DMS 273 (cell line): ENCODE measurements at regions not wholly inside any gene's neighbourhood (a gene's known extent, or its start where the extent isn't known, plus 50 kb on each side); places are given as distances from the start of the nearest gene placed in this dataset.

Experiments
- DNase-seq: peaks from one replicate; lab custom pipeline; 2025; ENCODE audit not compliant: unreplicated experiment; lab: John Stamatoyannopoulos, UW

- no peak for DNase-seq
Measured at GRCh38 chr3:64957408-64958198, 269.8 kb upstream of the ADAMTS9 start.

- no peak for DNase-seq
Measured at GRCh38 chr3:64956711-64957325, 269.0 kb upstream of the ADAMTS9 start.

GRCh38 chr3:64954995-64955636, 267.3 kb upstream of the ADAMTS9 start:
- DNase-seq: no peak

- peak; percentile 1 for DNase-seq
Measured at GRCh38 chr3:64945171-64945729, 257.4 kb upstream of the ADAMTS9 start.

- DNase-seq: no peak
Measured at GRCh38 chr3:64943866-64944265, 256.1 kb upstream of the ADAMTS9 start.

DNA sequence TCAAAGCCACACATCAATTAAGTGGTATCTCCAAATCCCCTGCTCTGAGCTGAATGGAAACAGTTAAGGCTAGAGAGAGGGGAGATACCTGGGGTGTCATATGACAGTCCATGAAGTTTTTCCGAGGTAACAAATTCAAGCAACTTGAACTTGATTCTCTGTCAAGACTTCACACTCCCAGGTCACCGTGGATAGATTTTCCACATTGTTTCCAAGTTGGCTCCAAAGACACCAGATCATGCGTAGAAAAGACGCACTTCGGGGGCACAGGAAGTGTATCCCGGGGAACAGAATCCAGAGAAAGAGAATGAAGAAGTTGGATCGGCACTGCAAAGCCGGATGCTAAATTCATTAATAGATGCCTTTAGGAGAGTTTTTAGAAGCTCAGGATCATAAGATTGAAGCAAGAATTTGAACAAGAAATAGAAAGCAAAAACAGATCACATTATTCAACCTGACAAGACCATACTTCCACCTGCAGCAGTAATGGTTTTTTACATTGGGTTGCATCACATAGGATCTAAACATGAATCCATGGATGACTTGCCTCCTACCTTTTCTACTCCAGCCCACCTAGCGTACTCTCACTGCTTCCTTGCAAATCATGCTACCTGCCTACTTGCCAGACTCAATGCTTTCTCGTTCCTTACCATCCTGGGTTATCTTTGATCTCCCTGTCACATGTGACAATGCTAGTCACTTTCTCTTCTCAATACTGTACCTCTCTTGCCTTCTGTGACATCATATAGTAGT, 253.0 kb upstream of the ADAMTS9 start:
- DNase-seq: no peak

- no peak for DNase-seq
Measured at GRCh38 chr3:64939747-64940450, 252.1 kb upstream of the ADAMTS9 start.

DNA sequence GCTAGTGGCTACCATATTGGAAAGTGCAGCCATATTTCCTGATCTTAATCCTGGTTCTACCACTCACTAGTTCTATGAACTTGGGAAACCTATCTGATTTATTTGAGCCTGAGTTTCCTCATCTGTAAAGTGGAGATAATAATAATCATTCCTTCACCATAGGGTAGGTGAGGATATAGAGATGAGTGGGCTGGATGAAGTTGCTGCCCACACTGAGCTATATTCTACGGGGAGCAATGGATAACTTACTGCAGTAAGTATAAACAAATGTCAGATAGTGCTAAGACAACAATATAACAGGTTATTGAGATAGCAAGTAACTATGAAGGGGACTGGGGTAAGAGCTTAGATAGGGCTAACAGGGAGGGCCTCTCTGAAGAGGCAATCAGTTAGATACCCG, 251.5 kb upstream of the ADAMTS9 start:
- no peak for DNase-seq

GRCh38 chr3:64936556-64936955, 248.8 kb upstream of the ADAMTS9 start:
- no peak for DNase-seq

- DNase-seq: no peak
Measured at GRCh38 chr3:64935971-64936370, 248.2 kb upstream of the ADAMTS9 start.

GRCh38 chr3:64932666-64933342, 245.0 kb upstream of the ADAMTS9 start:
- no peak for DNase-seq

GRCh38 chr3:64932016-64932518, 244.3 kb upstream of the ADAMTS9 start:
- no peak for DNase-seq

DNA sequence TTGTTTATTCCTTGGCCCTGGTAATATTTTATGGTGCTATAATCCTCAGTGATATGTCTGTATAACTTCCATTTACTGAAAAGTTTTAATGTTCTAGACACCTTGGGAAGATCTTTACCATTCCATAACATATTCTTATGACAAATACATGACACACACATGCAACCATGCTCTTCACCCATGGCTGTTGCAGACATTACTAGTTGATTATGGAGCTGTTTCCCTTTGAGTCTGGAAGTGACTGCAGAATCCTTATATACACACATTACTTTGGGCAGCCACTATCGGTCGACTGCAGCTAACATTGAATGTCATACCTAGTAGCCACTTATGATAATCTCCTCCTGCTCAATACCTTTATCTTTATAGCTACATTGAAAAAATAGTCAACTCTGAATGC, 243.1 kb upstream of the ADAMTS9 start:
- DNase-seq: no peak

DNA sequence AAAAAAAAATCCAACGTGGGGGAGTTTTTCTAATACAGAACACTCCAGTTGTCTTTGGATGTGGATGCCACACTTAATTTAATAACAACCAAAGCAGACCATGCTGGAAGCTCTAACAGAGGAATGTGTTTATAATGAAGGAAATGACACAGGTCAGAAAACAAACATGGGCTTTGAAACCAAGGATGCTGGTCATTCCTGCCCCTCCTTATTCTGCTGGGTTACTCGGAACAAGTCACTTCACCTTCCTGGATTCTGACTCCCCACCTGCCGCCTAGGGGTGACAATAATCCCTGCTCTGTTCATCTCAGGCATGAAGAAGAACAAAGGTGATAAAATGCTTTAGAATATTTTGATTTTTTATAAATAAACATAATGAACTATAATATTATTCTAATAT, 240.9 kb upstream of the ADAMTS9 start:
- DNase-seq: no peak

GRCh38 chr3:64927689-64928088, 239.9 kb upstream of the ADAMTS9 start:
- DNase-seq: no peak

DNA sequence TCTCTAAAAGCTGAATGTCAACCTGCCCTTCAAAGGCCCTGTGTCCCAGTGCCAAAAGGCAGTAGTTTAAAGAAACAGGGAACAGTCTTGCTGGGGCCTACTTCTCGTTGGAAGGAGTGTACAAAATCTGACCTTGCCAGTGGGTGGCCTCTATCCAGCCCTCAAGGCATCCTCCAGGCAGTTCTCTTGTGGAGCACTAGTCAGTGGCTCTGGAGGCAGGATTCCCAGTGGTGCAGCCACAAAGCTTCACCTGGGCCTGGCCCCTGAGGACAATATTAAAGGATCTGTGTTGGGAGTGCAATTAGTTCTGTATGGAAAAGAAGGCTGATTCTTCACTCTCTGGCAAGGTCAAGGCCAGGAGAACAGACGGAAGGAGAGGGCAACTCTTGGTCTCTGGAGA, 237.8 kb upstream of the ADAMTS9 start:
- no peak for DNase-seq

DNA sequence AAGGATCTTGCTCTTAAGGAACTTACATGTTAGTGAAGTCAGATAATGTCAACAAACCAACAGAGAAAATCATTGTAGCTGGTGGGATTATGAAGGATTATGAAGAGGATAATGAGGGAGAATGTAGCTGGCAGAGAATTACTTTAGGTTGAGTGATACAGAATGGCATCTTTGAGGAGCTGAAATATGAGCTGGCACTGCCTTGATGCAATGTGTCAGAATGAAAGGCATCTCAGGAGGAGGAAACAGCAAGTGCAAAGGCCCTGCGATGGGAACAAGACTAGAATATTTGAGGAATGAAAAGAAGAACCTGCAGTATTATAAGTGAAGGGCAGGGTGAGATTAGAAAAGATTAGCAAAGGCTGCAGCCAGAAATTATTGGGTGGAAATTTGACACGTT, 237.2 kb upstream of the ADAMTS9 start:
- DNase-seq: no peak

DNA sequence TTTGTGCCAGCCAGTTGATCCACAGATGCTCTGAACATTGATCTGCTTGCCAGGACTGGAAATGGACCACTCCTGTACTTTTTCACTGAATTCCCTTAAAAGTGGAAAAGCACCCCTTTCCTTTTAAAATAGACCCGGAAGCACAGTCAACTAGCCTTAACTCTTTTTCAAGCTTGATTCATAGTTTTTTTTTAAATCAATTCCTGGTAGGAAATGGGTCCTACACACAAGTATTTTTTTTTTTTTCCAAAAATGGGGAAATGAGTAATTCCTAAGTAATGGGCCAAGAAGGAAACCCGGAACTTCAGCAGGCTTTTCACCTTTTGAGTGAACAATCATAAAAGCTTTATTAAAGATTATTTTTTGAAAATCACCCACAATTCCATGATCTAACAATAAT, 234.4 kb upstream of the ADAMTS9 start:
- DNase-seq: no peak

GRCh38 chr3:64921281-64922065, 233.7 kb upstream of the ADAMTS9 start:
- DNase-seq: no peak
